K562 (cell line): ENCODE measurements at regions not wholly inside any gene's neighbourhood (a gene's known extent, or its start where the extent isn't known, plus 50 kb on each side); places are given as distances from the start of the nearest gene placed in this dataset.

ENCODE experiments used
- CREBBP ChIP-seq: IDR thresholded peaks from one replicate; pipeline ENCODE4 v1.6.1; 2012; ENCODE audit warnings: low read depth, mild to moderate bottlenecking, control low read depth, inconsistent platforms, low read length
- FOXJ3 ChIP-seq: sonication (generic); formaldehyde crosslinking; IDR thresholded peaks from 2 replicates; pipeline ENCODE4 v1.4.0; 2020; ENCODE audit warnings: mild to moderate bottlenecking, missing genetic modification reagents
- GATA2 ChIP-seq: sonication (generic); formaldehyde crosslinking; IDR thresholded peaks from 2 replicates; pipeline ENCODE4 v1.4.0; 2020; ENCODE audit warnings: mild to moderate bottlenecking, missing genetic modification reagents
- GTF2A2 ChIP-seq: IDR thresholded peaks from 2 replicates; pipeline ENCODE4 v1.6.1; 2016; ENCODE audit warnings: mild to moderate bottlenecking, missing genetic modification characterization, missing compliant biosample characterization
- MAFF ChIP-seq: IDR thresholded peaks from 2 replicates; pipeline ENCODE4 v1.6.1; 2012; ENCODE audit warnings: low read length, improper control_type of control experiment
- MAFK ChIP-seq: IDR thresholded peaks from 2 replicates; pipeline ENCODE4 v1.6.1; 2011; ENCODE audit warnings: low read length, improper control_type of control experiment
- NFE2 ChIP-seq: IDR thresholded peaks from 2 replicates; pipeline ENCODE4 v1.6.1; 2014; ENCODE audit warnings: antibody characterized with exemption, low read depth
- POLR2AphosphoS2 ChIP-seq: IDR thresholded peaks from 2 replicates; pipeline ENCODE4 v1.6.1; 2012; ENCODE audit warnings: low read length, improper control_type of control experiment
- PRPF4 ChIP-seq: fragments of 200-400 bp; formaldehyde crosslinking; IDR thresholded peaks from one replicate; pipeline ENCODE4 v1.6.1; 2017; ENCODE audit warnings: low read length, low read depth, mild to moderate bottlenecking; ENCODE audit not compliant: insufficient read depth, poor library complexity, severe bottlenecking
- RBM17 ChIP-seq: fragments of 200-400 bp; formaldehyde crosslinking; IDR thresholded peaks from 2 replicates; pipeline ENCODE4 v1.6.1; 2017; ENCODE audit warnings: low read depth, mild to moderate bottlenecking, low read length, borderline replicate concordance
- TAF15 ChIP-seq: fragments of 200-400 bp; formaldehyde crosslinking; IDR thresholded peaks from 2 replicates; pipeline ENCODE4 v1.6.1; 2017; ENCODE audit warnings: mild to moderate bottlenecking, low read depth, low read length, moderate library complexity
- TAF7 ChIP-seq: fragments of 450-650 bp; IDR thresholded peaks from 2 replicates; pipeline ENCODE4 v1.6.1; 2016; ENCODE audit warnings: missing genetic modification characterization, missing compliant biosample characterization
- ZKSCAN1 ChIP-seq: fragments of 150-350 bp; IDR thresholded peaks from 2 replicates; pipeline ENCODE4 v1.6.1; 2016; ENCODE audit warnings: low read depth, low read length
- ZNF232 ChIP-seq: sonication (generic); formaldehyde crosslinking; IDR thresholded peaks from 2 replicates; pipeline ENCODE4 v1.8.0; 2022; ENCODE audit warnings: mild to moderate bottlenecking, missing genetic modification reagents
- ZNF316 ChIP-seq: fragments of 450-650 bp; IDR thresholded peaks from 2 replicates; pipeline ENCODE4 v1.6.1; 2016
- TF ChIP-seq, protein P1 (sequence below): sonication (generic); formaldehyde crosslinking; IDR thresholded peaks from 2 replicates; pipeline ENCODE4 v1.8.0; 2023; ENCODE audit warnings: mild to moderate bottlenecking, missing genetic modification reagents
- TF ChIP-seq, protein P2 (sequence below): fragments of 450-650 bp; formaldehyde crosslinking; IDR thresholded peaks from 2 replicates; pipeline ENCODE4 v1.4.0; 2020; ENCODE audit warnings: mild to moderate bottlenecking, moderate library complexity
- TF ChIP-seq, protein P3 (sequence below): fragments of 450-650 bp; IDR thresholded peaks from 2 replicates; pipeline ENCODE4 v1.6.1; 2016; ENCODE audit warnings: borderline replicate concordance

GRCh38 chr3:191762323-191762960 is 301.5 kb downstream of the PYDC2 start (continued):
- TF ChIP-seq POLR2AphosphoS2, result no peak
- no peak for TF ChIP-seq PRPF4
- TF ChIP-seq FOXJ3 (CRISPR knock-in tag), result no peak
- peak; percentile 72 for TF ChIP-seq ZNF316
- TF ChIP-seq, protein P1, sequence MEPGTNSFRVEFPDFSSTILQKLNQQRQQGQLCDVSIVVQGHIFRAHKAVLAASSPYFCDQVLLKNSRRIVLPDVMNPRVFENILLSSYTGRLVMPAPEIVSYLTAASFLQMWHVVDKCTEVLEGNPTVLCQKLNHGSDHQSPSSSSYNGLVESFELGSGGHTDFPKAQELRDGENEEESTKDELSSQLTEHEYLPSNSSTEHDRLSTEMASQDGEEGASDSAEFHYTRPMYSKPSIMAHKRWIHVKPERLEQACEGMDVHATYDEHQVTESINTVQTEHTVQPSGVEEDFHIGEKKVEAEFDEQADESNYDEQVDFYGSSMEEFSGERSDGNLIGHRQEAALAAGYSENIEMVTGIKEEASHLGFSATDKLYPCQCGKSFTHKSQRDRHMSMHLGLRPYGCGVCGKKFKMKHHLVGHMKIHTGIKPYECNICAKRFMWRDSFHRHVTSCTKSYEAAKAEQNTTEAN (CRISPR knock-in tag), result no peak
- TF ChIP-seq GTF2A2 (tag), result no peak
- no peak for TF ChIP-seq CREBBP
- TF ChIP-seq, protein P2, sequence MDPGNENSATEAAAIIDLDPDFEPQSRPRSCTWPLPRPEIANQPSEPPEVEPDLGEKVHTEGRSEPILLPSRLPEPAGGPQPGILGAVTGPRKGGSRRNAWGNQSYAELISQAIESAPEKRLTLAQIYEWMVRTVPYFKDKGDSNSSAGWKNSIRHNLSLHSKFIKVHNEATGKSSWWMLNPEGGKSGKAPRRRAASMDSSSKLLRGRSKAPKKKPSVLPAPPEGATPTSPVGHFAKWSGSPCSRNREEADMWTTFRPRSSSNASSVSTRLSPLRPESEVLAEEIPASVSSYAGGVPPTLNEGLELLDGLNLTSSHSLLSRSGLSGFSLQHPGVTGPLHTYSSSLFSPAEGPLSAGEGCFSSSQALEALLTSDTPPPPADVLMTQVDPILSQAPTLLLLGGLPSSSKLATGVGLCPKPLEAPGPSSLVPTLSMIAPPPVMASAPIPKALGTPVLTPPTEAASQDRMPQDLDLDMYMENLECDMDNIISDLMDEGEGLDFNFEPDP, result no peak
- TF ChIP-seq RBM17, result no peak
- no peak for TF ChIP-seq ZNF232
- TF ChIP-seq NFE2, result peak; percentile 59
- TF ChIP-seq TAF15, result no peak
- peak; percentile 57; the same call in 1 of the 2 replicates for TF ChIP-seq MAFF
- TF ChIP-seq, protein P3, sequence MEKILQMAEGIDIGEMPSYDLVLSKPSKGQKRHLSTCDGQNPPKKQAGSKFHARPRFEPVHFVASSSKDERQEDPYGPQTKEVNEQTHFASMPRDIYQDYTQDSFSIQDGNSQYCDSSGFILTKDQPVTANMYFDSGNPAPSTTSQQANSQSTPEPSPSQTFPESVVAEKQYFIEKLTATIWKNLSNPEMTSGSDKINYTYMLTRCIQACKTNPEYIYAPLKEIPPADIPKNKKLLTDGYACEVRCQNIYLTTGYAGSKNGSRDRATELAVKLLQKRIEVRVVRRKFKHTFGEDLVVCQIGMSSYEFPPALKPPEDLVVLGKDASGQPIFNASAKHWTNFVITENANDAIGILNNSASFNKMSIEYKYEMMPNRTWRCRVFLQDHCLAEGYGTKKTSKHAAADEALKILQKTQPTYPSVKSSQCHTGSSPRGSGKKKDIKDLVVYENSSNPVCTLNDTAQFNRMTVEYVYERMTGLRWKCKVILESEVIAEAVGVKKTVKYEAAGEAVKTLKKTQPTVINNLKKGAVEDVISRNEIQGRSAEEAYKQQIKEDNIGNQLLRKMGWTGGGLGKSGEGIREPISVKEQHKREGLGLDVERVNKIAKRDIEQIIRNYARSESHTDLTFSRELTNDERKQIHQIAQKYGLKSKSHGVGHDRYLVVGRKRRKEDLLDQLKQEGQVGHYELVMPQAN, result no peak
- no peak for TF ChIP-seq TAF7 (tag)
- TF ChIP-seq MAFK, result peak; percentile 60
- TF ChIP-seq GATA2 (CRISPR knock-in tag), result no peak
- no peak for TF ChIP-seq ZKSCAN1
